Endothelial cell (in vitro differentiated cells): ENCODE measurements at regions not wholly inside any gene's neighbourhood (a gene's known extent, or its start where the extent isn't known, plus 50 kb on each side); places are given as distances from the start of the nearest gene placed in this dataset.

Experiments used
- DNase-seq: peaks from one replicate; pipeline ENCODE4 v3.0.0; 2021; ENCODE audit warnings: low spot score
- H3K27ac Mint-ChIP-seq: one replicate; pipeline ENCODE4 v1.8.0; 2021; ENCODE audit warnings: mixed read lengths, inconsistent platforms; ENCODE audit not compliant: unreplicated experiment
- H3K27me3 Mint-ChIP-seq: one replicate; pipeline ENCODE4 v1.8.0; 2021; ENCODE audit warnings: mild to moderate bottlenecking, moderate library complexity, mixed read lengths, inconsistent platforms; ENCODE audit not compliant: unreplicated experiment
- H3K36me3 Mint-ChIP-seq: one replicate; pipeline ENCODE4 v1.8.0; 2021; ENCODE audit warnings: mild to moderate bottlenecking, low read depth, mixed read lengths, inconsistent platforms; ENCODE audit not compliant: unreplicated experiment
- H3K4me1 Mint-ChIP-seq: one replicate; pipeline ENCODE4 v1.8.0; 2021; ENCODE audit warnings: mild to moderate bottlenecking, mixed read lengths, inconsistent platforms; ENCODE audit not compliant: unreplicated experiment
- H3K4me3 Mint-ChIP-seq: one replicate; pipeline ENCODE4 v1.8.0; 2021; ENCODE audit warnings: mild to moderate bottlenecking, mixed read lengths, inconsistent platforms; ENCODE audit not compliant: unreplicated experiment
- H3K9me3 Mint-ChIP-seq: one replicate; pipeline ENCODE4 v1.8.0; 2021; ENCODE audit warnings: mixed read lengths, inconsistent platforms; ENCODE audit not compliant: unreplicated experiment
- CTCF ChIP-seq: fragments of 200-600 bp; sonication (generic); IDR thresholded peaks from one replicate; pipeline ENCODE4 v1.5.0; 2021; ENCODE audit warnings: antibody characterized with exemption; ENCODE audit not compliant: unreplicated experiment

- DNase-seq = no peak
- Mint-ChIP-seq H3K27me3 (no peaks in the 10 kb centered on the region), H3K36me3 (no peaks in the 10 kb centered on the region), H3K27ac (no peak overlapping the region), H3K4me1 (no peaks in the 10 kb centered on the region), H3K4me3 (no peak overlapping the region), H3K9me3 (no peaks in the 10 kb centered on the region)
- TF ChIP-seq CTCF = no peak
These were observed 1537.5 kb upstream of the PIK3C3 start for GRCh38 chr18:40417501-40417900.

- no peaks in the 10 kb centered on the region for H3K4me1 Mint-ChIP-seq
- H3K27ac Mint-ChIP-seq = no peak overlapping the region
- H3K27me3 Mint-ChIP-seq = no peaks in the 10 kb centered on the region
- H3K36me3 Mint-ChIP-seq = no peaks in the 10 kb centered on the region
- H3K4me3 Mint-ChIP-seq = no peak overlapping the region
- no peak for DNase-seq
- H3K9me3 Mint-ChIP-seq = no peaks in the 10 kb centered on the region
- no peak for TF ChIP-seq CTCF
These were observed 1539.2 kb upstream of the PIK3C3 start for GRCh38 chr18:40415821-40416220.

GRCh38 chr18:40415176-40415791, 1539.8 kb upstream of the PIK3C3 start:
- Mint-ChIP-seq H3K4me3 (no peak overlapping the region), H3K9me3 (no peaks in the 10 kb centered on the region), H3K36me3 (no peaks in the 10 kb centered on the region), H3K27me3 (no peaks in the 10 kb centered on the region), H3K4me1 (no peaks in the 10 kb centered on the region), H3K27ac (no peak overlapping the region)
- no peak for DNase-seq
- TF ChIP-seq CTCF = no peak

- no peak overlapping the region for H3K27ac Mint-ChIP-seq
- DNase-seq = no peak
- no peaks in the 10 kb centered on the region for H3K9me3 Mint-ChIP-seq
- TF ChIP-seq CTCF = no peak
- no peak overlapping the region for H3K4me3 Mint-ChIP-seq
- no peaks in the 10 kb centered on the region for H3K27me3 Mint-ChIP-seq
- H3K4me1 Mint-ChIP-seq = no peaks in the 10 kb centered on the region
- no peaks in the 10 kb centered on the region for H3K36me3 Mint-ChIP-seq
These were observed 1540.8 kb upstream of the PIK3C3 start for GRCh38 chr18:40414155-40414754.

GRCh38 chr18:40413160-40413559, 1541.9 kb upstream of the PIK3C3 start:
- no peaks in the 10 kb centered on the region for H3K9me3 Mint-ChIP-seq
- no peak overlapping the region for H3K4me3 Mint-ChIP-seq
- no peaks in the 10 kb centered on the region for H3K4me1 Mint-ChIP-seq
- TF ChIP-seq CTCF = no peak
- no peak overlapping the region for H3K27ac Mint-ChIP-seq
- no peaks in the 10 kb centered on the region for H3K36me3 Mint-ChIP-seq
- no peaks in the 10 kb centered on the region for H3K27me3 Mint-ChIP-seq
- peak; percentile 56 for DNase-seq
